Fibroblast of skin of right quadriceps (primary cell): ENCODE measurements at regions not wholly inside any gene's neighbourhood (a gene's known extent, or its start where the extent isn't known, plus 50 kb on each side); places are given as distances from the start of the nearest gene placed in this dataset.
"Not testable (repeated sequence)": the region's sequence is repeated elsewhere in the genome, so short reads cannot be mapped to it uniquely, and the experiment has no call there.

ENCODE experiments used
- DNase-seq: peaks from one replicate; pipeline ENCODE4 v3.0.0-alpha.2; 2013

DNA sequence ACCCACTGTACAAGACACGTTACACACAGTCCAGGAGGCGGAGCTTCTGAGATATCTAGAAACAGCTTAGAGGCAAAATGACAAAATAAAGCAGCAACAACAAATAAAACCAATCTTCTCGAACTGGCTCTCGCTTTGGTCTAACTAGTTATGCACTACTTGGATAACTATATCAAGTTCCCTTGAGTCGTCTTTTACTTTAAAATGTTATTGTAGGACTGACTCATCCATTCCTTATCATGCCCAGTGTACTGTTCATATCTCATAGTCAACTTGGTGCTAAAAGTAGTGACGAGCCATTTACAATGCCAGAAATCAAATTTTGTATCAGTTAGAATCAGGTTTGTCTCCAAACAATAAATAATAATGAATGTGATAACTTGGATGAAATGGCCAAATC lies 102.5 kb upstream of the SLC35G4 start:
- no peak for DNase-seq

DNA sequence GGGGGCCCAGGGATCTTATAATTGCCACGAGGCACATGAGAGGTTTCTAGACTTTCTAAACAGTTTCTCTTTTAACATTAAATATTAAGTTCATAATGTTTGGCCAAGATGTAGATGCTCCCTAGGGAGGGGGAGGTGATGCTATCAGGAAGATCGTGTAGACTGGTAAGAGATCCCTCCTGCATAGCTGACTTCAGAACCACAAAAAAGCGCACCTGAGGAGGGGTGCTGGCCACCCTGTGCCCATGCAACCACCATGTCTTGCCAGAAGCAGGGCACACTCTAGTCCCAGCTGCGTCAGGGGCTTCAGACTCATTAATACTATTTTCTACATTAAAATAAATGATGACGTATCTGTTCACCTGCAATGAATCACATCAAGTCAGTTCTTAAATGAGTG lies 103.4 kb upstream of the SLC35G4 start:
- DNase-seq, result no peak

- no peak for DNase-seq
These were observed 104.4 kb upstream of the SLC35G4 start for GRCh38 chr18:11504962-11505361.

DNA sequence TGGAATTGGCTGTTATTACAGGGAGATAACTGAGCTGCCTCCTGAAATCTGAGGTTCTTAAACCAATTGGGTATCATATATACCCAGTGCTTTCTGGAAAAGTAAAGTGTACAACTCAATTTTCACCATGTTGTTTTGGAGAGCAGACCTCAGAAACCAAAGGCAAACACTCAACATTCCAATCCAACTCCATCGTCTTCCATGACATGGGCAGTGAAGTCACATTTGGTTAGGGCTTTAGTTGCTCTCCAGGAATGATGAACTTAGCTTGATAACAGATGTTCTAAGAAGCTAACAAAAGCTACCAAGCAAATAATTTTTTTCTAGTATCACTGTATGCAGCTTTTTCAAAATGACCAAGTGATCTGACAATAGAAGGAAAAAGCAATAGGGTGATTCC lies 107.0 kb upstream of the SLC35G4 start:
- peak; percentile 68 for DNase-seq

DNA sequence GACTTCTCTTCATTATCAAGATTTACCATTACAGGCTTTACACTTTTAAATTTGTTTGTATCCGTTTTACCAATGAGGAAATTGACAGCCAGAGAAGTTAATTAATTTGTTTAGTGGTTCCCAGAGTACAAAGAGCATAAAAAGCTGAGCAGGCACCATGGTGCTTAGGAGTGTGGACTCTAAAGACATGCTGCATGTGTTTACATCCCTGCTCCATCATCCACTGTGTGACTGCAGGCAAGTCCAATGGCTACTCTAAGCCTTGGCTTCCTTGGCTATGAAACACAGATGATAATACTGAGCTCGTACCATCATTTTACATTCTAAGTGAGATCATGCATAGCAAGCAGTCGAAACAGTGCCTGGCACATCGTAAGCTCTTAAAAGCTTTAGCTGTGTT lies 108.0 kb upstream of the SLC35G4 start:
- no peak for DNase-seq

- peak; percentile 95 for DNase-seq
These were observed 109.0 kb upstream of the SLC35G4 start for GRCh38 chr18:11500153-11501122.

- DNase-seq, result peak; percentile 64
These were observed 110.6 kb upstream of the SLC35G4 start for GRCh38 chr18:11498821-11499220.

GRCh38 chr18:11497585-11497984 lies 111.8 kb upstream of the SLC35G4 start:
- peak; percentile 81 for DNase-seq

GRCh38 chr18:11496526-11497172 lies 112.7 kb upstream of the SLC35G4 start:
- no peak for DNase-seq

DNA sequence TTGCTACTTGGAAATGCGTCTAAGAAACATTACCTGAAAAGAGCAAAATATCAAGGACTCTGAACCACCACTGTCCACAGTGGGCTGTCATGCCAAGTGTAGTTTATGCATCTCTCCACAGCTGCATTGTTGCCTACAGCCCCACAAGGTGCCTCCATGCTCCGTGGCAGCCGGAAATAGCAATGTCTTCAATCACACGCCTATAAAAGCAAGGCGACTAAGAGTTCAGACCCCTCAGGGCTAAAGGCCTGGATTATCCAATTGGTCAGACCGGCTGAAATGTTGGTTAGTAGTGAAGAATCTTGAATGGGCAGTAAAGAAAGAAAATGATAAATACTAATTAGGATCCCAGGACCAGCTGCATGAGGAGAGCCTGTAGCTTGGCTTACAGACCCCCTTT lies 114.0 kb upstream of the SLC35G4 start:
- no peak for DNase-seq

DNA sequence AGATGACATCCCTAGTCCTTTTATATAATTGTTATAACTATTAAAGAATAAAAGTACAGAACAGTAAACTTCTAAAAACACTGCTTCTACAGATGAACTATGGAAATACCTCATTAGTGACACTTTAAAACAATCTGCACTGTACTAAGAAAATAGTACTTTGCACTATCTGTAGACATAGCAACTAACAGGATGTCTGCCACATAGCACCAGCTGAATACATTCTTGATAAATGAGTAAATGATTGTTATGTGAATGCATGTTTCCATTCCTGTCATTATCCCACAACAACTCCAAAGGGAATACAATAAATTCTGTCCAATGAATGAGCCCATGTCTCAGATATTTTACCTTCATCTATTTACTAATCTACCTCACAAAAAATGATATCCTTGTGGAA lies 115.3 kb upstream of the SLC35G4 start:
- DNase-seq, result peak; percentile 81

- DNase-seq, result no peak
These were observed 120.0 kb upstream of the SLC35G4 start for GRCh38 chr18:11489266-11489899.

DNA sequence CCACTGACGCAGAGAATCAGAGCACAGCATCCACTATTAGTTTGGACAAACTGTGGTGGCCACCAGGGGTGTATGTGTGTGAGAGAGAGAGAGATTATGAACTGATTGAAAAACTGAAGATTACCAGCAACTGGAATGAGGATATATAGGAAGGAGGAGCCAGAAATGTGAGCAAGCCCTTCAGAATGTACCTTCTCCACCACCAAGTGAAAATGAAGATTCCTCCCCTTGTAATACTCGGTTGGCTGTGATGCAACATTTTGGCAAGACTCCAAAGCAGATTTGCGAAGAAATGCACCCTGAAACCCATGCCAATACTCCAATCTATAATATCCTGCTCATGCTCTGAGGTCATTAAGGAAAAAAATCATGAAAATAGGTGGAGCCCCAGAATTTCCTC lies 121.2 kb upstream of the SLC35G4 start:
- DNase-seq, result peak; percentile 84

GRCh38 chr18:11487390-11487789 lies 122.0 kb upstream of the SLC35G4 start:
- DNase-seq, result no peak

GRCh38 chr18:11482271-11482670 lies 127.1 kb upstream of the SLC35G4 start:
- DNase-seq, result no peak

DNA sequence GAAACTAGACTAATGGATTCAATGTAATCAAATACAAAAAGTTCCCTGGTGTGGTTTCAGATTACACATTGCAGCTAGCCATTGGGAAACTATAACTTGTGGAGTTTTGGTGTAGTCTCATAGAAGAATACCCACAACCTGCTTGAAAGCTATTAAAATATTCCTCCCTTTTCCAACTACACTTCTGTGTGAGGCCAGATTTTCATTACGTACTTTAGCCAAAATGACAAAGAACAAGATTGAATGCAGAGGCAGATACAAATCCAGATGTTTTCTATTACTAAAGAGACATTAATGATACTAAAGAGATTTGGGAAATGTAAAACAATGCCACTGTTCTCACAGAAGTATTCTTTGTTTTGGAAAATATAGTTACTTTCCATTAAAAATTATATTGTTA lies 128.7 kb upstream of the SLC35G4 start:
- DNase-seq, result no peak

DNA sequence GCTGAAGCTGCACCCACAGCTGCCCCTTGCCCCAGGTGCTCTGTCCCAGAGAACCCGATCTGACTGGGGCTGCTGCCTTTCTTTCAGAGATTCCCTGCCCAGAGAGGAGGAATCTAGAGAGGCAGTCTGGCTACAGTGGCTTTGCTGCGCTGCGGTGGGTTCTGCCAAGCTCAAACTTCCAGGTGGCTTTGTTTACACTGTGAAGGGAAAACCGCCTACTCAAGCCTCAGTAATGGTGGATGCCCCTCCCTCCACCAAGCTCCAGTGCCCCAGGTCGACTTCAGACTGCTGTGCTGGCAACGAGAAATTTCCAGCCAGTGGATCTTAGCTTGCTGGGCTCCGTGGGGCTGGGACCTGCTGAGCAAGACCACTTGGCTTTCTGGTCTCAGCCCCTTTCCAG lies 130.4 kb upstream of the SLC35G4 start:
- DNase-seq, result not testable (repeated sequence)

DNA sequence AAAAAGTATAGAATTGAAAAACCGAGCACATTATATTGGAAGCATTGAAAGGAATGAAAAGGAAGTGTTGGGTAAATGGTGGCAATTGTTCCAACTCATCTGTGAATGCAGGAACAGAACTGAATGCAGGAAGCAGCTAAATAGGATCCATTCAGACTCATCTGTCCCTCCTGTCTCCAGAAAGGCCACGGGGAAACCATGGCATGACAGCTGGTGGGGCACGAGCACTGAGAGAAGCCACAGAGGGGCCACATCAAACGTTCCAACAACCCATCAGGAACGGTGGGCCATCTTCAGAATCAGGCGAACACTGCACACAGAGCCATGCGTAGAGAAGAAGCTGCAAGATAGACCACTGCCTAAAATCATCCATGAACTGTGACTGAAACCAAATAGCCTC lies 138.5 kb upstream of the SLC35G4 start:
- DNase-seq, result no peak

- no peak for DNase-seq
These were observed 140.8 kb upstream of the SLC35G4 start for GRCh38 chr18:11468617-11469016.

DNA sequence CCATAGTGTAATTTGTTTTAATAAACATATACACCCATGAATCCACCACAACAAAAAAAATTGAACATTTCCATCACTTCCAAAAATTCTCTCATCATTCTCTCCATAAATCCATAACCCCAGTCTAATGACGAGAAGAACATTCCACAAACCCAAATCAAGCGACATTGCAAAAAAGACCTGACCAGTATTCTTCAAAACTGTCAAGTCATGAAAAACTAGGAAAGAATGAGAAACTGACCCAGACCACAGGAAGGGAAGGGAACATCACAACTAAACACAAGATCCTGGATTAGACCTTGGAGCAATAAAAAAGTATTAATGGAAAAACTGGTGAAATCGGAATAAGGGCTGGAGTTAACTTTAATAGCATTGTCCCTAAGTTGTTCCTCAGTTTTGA lies 141.3 kb upstream of the SLC35G4 start:
- DNase-seq, result no peak

- no peak for DNase-seq
These were observed 141.8 kb upstream of the SLC35G4 start for GRCh38 chr18:11467611-11468010.

DNA sequence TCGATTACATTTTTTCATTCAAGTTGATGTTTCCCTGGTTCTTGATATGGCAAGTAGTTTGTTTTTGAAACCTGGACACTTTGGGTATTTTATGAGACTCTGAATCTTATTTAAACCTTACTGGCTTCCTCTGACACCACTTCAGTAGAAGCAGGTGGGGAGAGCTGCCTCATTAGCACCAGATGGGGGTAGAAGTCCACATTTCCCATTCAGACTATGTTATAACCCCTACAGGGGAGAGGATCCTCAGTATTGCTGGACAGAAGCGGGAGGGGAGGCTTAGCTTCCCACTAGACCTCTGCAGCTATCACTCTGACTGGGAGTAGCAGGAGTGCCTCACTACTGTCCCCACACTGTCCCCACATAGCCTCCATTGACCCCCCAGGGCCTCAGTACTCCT lies 145.3 kb upstream of the SLC35G4 start:
- no peak for DNase-seq

DNA sequence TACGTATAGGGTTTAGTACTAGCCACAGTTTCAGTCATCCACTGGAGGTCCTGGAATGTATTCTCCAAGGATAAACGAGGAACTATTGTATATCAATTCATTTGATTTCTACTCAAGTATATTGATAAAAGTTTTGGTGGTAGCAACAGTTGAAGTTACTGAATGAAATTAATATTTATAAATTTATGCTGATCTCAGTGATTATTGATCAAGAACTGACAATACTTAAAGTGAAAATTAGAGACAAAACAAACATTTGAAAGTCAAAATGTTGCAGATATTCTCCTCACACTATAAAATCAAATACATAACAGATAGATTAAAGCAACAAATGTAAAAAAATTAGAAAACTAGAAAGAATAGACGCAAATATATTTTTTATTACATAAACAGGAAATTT lies 150.9 kb upstream of the SLC35G4 start:
- no peak for DNase-seq

- not testable (repeated sequence) for DNase-seq
These were observed 151.5 kb upstream of the SLC35G4 start for GRCh38 chr18:11457853-11458252.
